ENCODE measurements at regions not wholly inside any gene's neighbourhood (a gene's known extent, or its start where the extent isn't known, plus 50 kb on each side); places are given as distances from the start of the nearest gene placed in this dataset.

GRCh38 chr14:42855085-42855484 is 1248.4 kb downstream of the LRFN5 start:
- H3K4me3 ChIP-seq = no peak overlapping the region
- H4K20me1 ChIP-seq (replicated peaks; ENCODE audit: insufficient read depth) = no peaks in the 10 kb centered on the region
- H3K9me2 ChIP-seq (ENCODE audit: insufficient read depth) = 0 out of 2 replicates have a peak, but pooled peaks cover 3% of the 10 kb centered on the region
- H3K36me3 ChIP-seq (ENCODE audit: insufficient read depth) = no peaks in the 10 kb centered on the region
- H2AFZ ChIP-seq = peak overlapping the region; percentile 80; the same call in 1 of the 2 replicates
- H3K4me3 Mint-ChIP-seq = no peak overlapping the region
- peak overlapping the region; percentile 62 for H3K27ac Mint-ChIP-seq
- H3K4me1 ChIP-seq (ENCODE audit: insufficient read depth) = no peaks in the 10 kb centered on the region; the same call in 1 of the 2 replicates
- no peak overlapping the region for H3K27ac ChIP-seq (ENCODE audit: low read depth)
- peaks cover 1% of the 10 kb centered on the region for H3K27me3 Mint-ChIP-seq (ENCODE audit: insufficient read depth, low read depth, poor library complexity)
- no peaks in the 10 kb centered on the region for H3K9me3 Mint-ChIP-seq
- TF ChIP-seq STAT1 (IDR thresholded peaks at IDR 0.05; ENCODE audit: unreplicated experiment) (no peak), POLR2AphosphoS5 (IDR thresholded peaks at IDR 0.05; ENCODE audit: low read depth) (no peak), CREB1 (CRISPR knock-in tag; IDR thresholded peaks at IDR 0.05; ENCODE audit: low read depth) (no peak), ZNF331 (CRISPR knock-in tag; IDR thresholded peaks at IDR 0.05; ENCODE audit: low read depth) (no peak), NANOG (IDR thresholded peaks at IDR 0.05; ENCODE audit: borderline replicate concordance) (no peak), ETS1 (IDR thresholded peaks at IDR 0.05) (no peak)
- ATAC-seq (no peak), DNase-seq (ENCODE audit: low spot score) (no peak)
- H3K27me3 ChIP-seq (ENCODE audit: insufficient read depth) = no peaks in the 10 kb centered on the region
- H3K4me1 Mint-ChIP-seq = peaks cover 7% of the 10 kb centered on the region; the same call in 1 of the 3 replicates
- no peaks in the 10 kb centered on the region for H3F3A ChIP-seq (replicated peaks; ENCODE audit: low read depth)
- H3K36me3 Mint-ChIP-seq (ENCODE audit: low read depth) = no peaks in the 10 kb centered on the region
- no peaks in the 10 kb centered on the region for H3K79me2 ChIP-seq (replicated peaks; ENCODE audit: insufficient read depth)
- H3K4me2 ChIP-seq = no peak overlapping the region

- no peaks in the 10 kb centered on the region for H3K27me3 ChIP-seq (ENCODE audit: insufficient read depth)
- no peaks in the 10 kb centered on the region for H3K36me3 Mint-ChIP-seq (ENCODE audit: low read depth)
- no peak overlapping the region for H2AFZ ChIP-seq
- H3K9me2 ChIP-seq (ENCODE audit: insufficient read depth) = 0 out of 2 replicates have a peak, but pooled peaks cover 1% of the 10 kb centered on the region
- H4K20me1 ChIP-seq (replicated peaks; ENCODE audit: insufficient read depth) = no peaks in the 10 kb centered on the region
- H3K4me2 ChIP-seq = no peak overlapping the region
- no peaks in the 10 kb centered on the region for H3F3A ChIP-seq (replicated peaks; ENCODE audit: low read depth)
- H3K9me3 Mint-ChIP-seq = no peaks in the 10 kb centered on the region
- no peaks in the 10 kb centered on the region for H3K27me3 Mint-ChIP-seq (ENCODE audit: insufficient read depth, low read depth, poor library complexity)
- no peak overlapping the region; the same call in 1 of the 2 replicates for H3K27ac Mint-ChIP-seq
- H3K27ac ChIP-seq (ENCODE audit: low read depth) = no peak overlapping the region
- no peak for DNase-seq (ENCODE audit: low spot score)
- H3K4me1 ChIP-seq (ENCODE audit: insufficient read depth) = no peaks in the 10 kb centered on the region; the same call in 1 of the 2 replicates
- no peak overlapping the region for H3K4me3 Mint-ChIP-seq
- H3K36me3 ChIP-seq (ENCODE audit: insufficient read depth) = no peaks in the 10 kb centered on the region
- peaks cover 7% of the 10 kb centered on the region; the same call in 1 of the 3 replicates for H3K4me1 Mint-ChIP-seq
- no peaks in the 10 kb centered on the region for H3K79me2 ChIP-seq (replicated peaks; ENCODE audit: insufficient read depth)
- no peak for ATAC-seq
- H3K4me3 ChIP-seq = no peak overlapping the region
- TF ChIP-seq REST (IDR thresholded peaks at IDR 0.05; ENCODE audit: unreplicated experiment) = no peak
- no peak for TF ChIP-seq ZNF114 (CRISPR knock-in tag; IDR thresholded peaks at IDR 0.05)
- no peak for TF ChIP-seq JUNB (IDR thresholded peaks at IDR 0.05; ENCODE audit: unreplicated experiment)
- no peak for TF ChIP-seq NANOG (IDR thresholded peaks at IDR 0.05; ENCODE audit: borderline replicate concordance)
- TF ChIP-seq EZH2 (IDR thresholded peaks at IDR 0.05; ENCODE audit: low read depth, unreplicated experiment) = no peak
- TF ChIP-seq EZH2phosphoT487 (IDR thresholded peaks at IDR 0.05; ENCODE audit: unreplicated experiment) = no peak
- TF ChIP-seq ZNF331 (CRISPR knock-in tag; IDR thresholded peaks at IDR 0.05; ENCODE audit: low read depth) = no peak
- no peak for TF ChIP-seq ZNF462 (CRISPR knock-in tag; IDR thresholded peaks at IDR 0.05)
- no peak for TF ChIP-seq POLR2AphosphoS5 (IDR thresholded peaks at IDR 0.05; ENCODE audit: low read depth)
- no peak for TF ChIP-seq CREB1 (CRISPR knock-in tag; IDR thresholded peaks at IDR 0.05; ENCODE audit: low read depth)
Observed at GRCh38 chr14:42854061-42854460, 1247.4 kb downstream of the LRFN5 start.

Measured in GM23338 (cell line).